ENCODE measurements at regions not wholly inside any gene's neighbourhood (a gene's known extent, or its start where the extent isn't known, plus 50 kb on each side); places are given as distances from the start of the nearest gene placed in this dataset.
"Not testable (repeated sequence)": the region's sequence is repeated elsewhere in the genome, so short reads cannot be mapped to it uniquely, and the experiment has no call there.

DNA sequence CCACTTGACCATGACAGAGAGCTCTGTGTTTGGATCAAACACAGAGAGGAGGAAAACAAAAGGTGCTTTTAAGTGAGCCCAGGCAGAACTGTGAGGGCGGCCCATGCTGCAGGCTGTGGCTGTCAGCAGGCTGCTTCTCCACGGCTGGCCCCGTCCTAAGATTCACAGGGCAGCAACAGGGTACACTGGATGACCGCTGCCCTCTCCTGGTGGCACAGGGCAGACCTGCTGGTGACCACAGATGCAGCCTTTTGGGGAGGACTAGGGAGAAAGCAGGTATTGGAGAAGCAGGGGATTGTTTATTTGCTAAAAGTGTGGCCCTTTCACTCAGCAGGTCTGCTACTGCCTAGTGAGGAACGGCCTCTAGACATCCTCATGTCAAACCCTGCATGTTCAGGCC, 183.7 kb downstream of the ADRA2C start:
- TF ChIP-seq, protein P1, sequence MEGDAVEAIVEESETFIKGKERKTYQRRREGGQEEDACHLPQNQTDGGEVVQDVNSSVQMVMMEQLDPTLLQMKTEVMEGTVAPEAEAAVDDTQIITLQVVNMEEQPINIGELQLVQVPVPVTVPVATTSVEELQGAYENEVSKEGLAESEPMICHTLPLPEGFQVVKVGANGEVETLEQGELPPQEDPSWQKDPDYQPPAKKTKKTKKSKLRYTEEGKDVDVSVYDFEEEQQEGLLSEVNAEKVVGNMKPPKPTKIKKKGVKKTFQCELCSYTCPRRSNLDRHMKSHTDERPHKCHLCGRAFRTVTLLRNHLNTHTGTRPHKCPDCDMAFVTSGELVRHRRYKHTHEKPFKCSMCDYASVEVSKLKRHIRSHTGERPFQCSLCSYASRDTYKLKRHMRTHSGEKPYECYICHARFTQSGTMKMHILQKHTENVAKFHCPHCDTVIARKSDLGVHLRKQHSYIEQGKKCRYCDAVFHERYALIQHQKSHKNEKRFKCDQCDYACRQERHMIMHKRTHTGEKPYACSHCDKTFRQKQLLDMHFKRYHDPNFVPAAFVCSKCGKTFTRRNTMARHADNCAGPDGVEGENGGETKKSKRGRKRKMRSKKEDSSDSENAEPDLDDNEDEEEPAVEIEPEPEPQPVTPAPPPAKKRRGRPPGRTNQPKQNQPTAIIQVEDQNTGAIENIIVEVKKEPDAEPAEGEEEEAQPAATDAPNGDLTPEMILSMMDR (IDR thresholded peaks at IDR 0.05; ENCODE audit: low read depth, low read length, missing control alignments): peak; percentile 8
- DNase-seq (ENCODE audit: low read depth); H3K4me3 ChIP-seq (ENCODE audit: low read depth, low read length): not testable (repeated sequence)

DNA sequence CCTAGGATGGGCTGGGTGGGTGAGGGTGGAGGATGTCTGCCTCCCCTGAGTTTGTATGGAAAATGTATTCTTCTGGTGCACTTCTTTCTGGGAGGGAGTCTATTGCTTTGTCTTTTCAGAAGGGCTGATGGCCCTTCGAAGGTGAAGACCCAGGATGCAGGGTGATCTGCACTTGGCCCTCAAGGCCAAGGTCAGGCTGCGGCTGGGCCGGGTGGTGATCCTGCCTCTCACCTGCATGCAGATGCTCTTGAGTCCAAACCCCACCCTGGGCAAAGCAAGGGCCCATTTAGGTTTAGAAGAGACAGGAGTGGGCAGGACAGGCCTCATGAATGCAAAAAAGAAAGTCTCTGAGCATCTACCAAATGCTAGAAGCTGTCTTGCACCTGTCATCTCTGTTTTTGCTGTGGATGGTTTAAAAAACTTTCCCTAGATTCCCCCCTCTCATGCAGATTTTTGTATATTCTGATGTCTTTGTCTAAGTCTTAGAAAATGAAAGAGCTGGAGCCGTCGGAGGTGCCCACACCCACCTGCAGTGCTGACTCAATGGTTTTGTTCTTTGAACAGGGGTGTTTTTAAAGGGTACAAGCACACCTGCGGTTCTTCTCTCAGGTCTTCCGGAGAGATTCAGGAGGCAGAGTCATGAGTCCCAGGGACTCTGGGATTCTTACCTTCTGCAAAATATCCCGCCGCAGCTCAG, 186.4 kb downstream of the ADRA2C start:
- not testable (repeated sequence) for DNase-seq (ENCODE audit: low read depth); H3K4me3 ChIP-seq (ENCODE audit: low read depth, low read length)

DNA sequence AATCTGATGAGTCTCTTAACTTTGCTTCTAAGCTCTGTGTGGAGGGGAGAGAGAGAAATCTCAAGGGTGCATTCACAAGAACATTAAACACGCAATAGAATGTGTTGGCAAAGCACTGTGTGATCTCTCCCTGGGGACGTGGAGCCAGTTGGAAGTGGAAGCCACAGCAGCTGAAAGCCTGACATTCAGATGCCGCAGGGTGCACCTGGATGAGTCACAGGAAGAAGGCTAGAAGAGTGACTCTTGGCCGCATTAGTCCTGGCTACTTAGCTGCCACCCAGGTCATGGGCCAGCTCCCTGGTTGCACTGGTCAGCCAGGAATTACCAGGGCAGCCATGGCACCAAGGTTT, 186.9 kb downstream of the ADRA2C start:
- DNase-seq (ENCODE audit: low read depth); H3K4me3 ChIP-seq (ENCODE audit: low read depth, low read length): not testable (repeated sequence)

DNA sequence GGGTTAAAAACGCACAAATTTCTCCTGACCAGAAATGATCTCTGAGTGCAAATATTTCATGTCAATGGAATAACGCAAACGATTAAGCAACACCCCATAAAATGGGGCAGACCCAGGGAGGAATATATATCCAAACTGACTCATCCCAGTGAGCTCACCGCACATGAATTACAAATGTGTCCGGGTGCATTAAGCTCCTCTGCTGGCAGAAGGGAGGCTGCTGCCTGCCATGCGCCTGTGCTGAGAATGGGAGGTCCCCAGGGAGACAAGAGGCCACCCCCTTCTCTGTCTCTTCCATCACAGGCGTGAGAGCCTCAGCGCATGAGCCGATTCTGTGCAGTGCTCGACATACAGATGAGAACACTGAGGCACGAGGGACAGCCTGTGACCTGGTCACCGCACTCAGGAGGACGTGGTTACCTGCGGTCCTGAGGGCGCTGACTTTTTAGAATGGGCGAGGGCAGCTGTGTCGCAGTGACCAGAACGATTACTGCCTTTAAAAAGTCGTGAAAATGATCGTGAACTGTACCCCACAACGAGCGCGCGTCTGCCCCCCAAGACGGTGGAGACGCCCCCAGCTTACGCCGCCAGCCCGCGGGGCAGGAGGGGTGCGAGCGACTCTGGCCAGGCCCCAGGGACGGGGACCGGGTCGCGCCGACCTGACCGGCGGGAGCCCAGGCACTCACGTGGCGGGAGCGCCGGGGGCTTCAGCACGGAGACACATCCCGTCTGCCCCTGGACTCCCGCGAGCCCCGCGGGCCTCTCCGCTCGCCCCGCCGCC, 188.5 kb downstream of the ADRA2C start:
- peak; percentile 42 for DNase-seq (ENCODE audit: low read depth)
- H3K4me3 ChIP-seq (ENCODE audit: low read depth, low read length): peak overlapping the region; percentile 74

DNA sequence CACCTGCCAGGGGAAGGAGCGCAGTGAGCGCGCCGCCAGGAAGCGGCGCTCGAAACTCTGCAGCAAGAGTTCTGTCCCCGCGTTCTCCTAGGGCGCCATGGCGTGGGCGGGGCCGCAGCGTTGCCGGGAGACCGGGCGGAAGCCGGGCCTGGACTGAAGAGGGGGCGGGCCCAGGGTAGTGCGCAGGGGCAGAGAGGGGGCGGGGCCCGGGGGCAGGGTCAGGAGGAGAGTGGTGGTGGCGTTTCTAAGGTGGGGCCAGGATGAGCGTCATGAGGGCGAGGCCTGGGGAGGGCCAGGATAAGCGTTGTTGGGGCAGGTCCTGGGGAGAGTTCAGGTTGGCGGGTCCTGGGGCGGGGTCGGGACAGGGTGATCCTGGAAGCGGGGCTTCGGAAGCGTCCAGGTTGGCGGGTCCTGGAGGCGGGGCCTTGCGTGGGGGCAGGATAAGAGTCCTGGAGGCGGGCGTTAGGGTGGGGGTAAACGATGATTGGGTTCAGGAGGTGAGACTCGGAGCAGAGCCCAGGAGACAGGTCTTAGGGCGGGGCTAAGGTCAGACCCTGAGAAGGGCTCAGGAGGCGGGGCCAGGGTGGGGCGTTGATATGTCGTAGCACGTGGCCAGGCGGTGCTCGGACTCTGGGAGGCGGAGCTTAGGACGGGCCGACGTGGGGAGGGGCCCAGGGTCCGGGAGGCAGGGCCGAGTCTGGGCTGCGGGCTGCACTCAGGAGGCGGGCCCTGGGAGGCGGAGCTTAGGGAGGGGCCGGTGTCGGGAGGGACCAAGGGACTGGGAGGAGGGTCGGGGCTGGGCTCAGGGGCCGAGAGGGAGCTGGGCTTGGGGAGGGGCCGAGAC, 189.4 kb downstream of the ADRA2C start:
- peak overlapping the region; percentile 74 for H3K4me3 ChIP-seq (ENCODE audit: low read depth, low read length)
- peak; percentile 95 for DNase-seq (ENCODE audit: low read depth)

DNA sequence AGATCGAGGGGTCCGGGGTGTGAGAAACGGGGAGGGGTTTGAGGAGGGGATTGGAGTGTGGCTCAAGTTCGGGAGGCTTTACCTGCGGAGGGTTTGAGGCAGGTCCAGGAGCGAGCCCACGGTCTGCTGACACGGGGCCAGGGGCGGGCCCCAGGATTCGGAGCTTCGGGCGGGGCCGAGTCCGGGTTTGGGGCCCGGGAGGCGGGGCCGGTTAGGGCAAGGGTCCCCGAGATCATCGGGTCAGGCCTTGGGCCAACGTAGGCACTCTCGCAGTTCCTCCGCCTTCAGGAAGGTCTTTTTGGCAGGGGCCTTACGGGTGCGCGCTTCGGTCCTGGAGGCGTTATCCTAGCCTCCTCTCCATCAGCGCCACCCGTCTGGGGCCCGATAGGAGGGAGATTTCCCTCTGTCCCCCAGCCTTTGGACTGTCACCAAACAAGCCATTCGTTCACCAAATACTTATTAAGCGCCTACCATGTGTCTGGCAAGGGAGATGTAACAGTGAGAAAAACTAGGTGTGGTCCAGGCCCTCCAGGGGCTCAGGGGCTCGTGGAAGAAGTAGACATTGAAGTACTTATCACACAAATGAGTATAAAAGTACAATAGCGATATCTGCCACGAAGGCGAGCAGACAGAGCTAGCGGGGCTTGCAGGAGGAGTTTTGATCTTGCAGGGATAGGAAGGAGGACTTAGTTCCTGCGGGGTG, 190.1 kb downstream of the ADRA2C start:
- DNase-seq (ENCODE audit: low read depth): not testable (repeated sequence)
- H3K4me3 ChIP-seq (ENCODE audit: low read depth, low read length): peak overlapping the region; percentile 51

DNA sequence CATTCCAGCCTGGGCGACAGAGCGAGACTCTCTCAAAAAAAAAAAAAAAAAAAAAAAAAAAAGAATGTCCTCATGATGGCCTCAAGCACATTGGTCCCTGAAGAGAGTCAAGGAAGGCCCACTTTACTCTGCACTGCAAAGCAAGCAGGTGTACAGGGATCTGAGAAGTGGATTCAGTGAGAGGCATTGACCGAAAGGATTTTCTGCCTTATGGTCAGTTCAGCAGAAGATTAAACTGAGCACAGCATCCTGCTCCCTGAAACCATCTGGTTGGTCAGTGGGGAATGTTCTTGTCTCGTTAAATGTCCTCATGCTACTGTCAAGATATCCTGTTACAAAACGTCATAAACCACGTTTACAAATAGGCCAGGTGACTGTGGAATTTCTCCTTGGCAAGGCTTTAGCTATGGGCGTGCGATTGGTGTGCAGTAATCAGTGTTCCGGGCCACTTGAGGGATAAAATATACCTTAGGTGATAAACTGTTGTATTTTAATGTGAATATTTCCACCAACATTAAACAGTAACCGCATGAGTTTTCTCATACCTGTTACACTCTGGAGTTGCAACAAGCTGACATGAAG, 195.0 kb downstream of the ADRA2C start:
- DNase-seq (ENCODE audit: low read depth); H3K4me3 ChIP-seq (ENCODE audit: low read depth, low read length): not testable (repeated sequence)

DNA sequence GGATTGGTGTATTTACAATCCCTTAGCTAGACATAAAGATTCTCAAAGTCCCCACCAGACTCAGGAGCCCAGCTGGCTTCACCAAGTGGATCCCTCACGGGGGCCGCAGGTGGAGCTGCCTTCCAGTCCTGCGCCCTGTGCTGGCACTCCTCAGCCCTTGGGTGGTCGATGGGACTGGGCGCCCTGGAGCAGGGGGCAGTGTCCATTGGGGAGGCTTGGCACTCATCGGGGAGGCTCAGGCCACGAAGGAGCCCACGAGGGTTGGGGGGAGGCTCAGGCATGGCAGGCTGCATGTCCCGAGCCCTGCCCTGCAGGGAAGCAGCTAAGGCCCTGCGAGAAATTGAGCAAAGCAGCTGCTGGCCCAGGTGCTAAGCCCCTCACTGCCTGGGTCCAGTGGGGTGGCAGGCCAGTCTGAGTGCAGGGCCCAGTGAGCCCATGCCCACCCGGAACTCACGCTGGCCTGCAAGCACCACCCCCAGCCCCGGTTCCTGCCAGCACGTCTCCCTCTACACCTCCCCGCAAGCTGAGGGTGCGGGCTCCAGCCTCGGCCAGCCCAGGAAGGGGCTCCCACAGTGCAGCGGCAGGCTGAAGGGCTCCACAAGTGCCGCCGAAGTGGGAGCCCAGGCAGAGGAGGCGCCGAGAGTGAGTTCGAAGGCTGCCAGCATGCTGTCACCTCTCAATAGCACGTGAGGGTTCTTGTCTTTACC, 198.5 kb downstream of the ADRA2C start:
- DNase-seq (ENCODE audit: low read depth); H3K4me3 ChIP-seq (ENCODE audit: low read depth, low read length): not testable (repeated sequence)

DNA sequence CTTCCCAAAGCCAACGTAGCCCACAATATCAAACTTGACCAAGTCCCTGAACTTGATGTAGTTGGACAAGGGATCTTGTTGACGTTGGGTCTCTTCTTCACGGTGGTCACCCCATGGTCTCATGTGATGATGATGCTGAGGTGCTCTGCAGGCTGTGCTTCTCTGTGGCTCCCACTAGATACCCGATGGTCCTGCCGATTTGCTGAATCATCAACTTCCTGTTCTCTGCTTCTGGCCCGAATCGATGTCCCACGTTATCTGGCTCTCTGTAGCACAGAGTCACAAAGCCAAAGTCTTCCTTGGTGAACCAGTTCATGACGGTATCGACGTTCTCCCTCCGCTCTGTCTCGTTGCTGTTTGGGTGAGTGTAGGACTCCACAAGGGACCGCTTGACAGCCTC, 201.0 kb downstream of the ADRA2C start:
- not testable (repeated sequence) for DNase-seq (ENCODE audit: low read depth); H3K4me3 ChIP-seq (ENCODE audit: low read depth, low read length)

DNA sequence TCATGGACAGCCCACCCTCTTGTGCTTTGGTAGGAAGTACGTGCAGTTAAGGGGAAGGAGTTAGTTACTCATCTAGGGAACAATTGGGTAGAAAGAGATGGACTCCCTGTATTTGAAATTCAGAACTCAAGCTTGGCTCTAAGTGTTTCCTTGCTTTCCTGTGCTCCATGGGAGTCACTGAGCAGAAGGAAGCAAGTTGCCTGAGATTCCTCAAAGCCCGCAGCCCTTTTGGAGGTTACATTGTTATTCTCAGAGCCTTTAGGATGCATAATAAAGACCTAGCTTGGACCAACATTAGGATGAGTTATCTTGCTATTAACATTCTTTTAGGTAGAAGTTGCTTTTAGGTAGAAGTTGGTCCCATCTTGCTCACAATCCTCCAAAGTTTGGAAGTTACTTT, 206.4 kb downstream of the ADRA2C start:
- not testable (repeated sequence) for H3K4me3 ChIP-seq (ENCODE audit: low read depth, low read length); DNase-seq (ENCODE audit: low read depth)

DNA sequence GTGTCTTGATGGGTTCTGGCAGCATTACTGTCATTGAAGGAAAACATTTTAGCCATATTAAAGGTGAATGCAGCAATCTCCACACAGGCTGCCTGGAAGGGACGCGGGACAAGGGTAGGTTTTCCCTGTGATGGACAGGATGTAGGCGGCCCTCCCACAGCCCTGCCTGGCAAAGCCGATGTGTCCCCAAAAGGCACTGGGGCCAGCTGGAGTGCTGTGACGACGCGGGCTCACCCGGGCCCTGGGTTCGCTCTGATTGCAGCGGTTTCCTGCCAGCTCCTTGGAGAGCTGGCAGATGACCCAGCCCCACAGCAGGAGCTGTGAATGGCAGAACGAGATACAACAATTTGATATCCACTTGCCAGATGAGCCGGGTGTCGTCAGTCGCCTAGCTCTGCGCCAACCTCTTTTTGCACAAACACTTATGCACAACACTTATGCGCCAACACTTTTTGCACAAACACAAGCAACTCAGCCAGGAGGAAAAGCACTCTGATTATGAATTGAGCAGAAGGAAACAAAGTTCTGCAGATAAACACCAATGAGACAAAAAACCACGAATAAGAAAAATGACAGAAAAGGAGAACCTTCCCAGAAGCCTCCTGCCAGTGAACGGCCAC, 207.5 kb downstream of the ADRA2C start:
- not testable (repeated sequence) for DNase-seq (ENCODE audit: low read depth); H3K4me3 ChIP-seq (ENCODE audit: low read depth, low read length)

DNA sequence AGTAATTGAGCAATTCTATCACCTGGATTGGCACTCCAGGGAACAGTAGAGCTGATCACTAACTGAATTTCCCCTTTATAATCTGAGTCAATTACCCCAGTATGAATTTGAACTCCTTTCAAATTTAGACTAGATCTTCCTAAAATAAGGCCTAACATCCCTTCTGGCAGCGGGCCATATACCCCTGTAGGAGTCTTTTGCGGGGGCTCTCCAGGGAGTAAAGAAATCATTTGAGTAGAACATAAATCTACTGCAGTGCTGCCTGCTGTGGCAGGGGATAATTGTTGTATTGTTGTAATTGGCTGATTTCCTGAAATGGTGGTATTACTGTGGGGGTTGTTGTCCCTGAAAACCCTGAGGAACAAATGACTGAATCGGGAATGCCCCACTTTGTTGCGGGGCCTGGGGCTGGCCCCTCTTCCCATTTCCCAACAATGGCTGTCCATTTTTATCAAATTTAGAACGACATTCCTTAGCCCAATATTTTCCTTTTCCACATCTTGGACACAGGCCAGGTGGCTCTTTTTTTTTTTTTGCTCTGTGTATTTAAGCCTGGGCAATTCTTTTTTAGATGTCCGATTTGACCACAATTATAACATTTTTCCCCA, 217.4 kb downstream of the ADRA2C start:
- not testable (repeated sequence) for H3K4me3 ChIP-seq (ENCODE audit: low read depth, low read length); DNase-seq (ENCODE audit: low read depth)

DNA sequence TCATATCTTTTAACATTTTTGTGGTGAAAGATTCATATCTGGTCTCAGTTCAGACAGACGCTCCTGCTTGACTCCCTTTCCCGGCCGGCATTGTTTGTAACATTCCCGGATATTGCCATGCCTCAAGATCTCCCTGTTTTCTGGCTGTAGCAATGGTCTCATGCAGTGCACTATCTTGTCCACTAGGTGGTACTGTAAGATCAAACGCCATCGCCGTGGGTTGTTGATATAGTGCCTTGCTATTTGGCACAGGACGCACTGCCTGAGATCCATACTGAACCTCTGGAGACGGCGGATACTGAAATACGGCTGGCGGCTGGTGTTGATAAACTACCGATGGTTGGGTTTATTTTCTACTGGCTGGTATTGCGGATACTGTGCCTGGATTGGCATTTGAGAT, 218.6 kb downstream of the ADRA2C start:
- H3K4me3 ChIP-seq (ENCODE audit: low read depth, low read length); DNase-seq (ENCODE audit: low read depth): not testable (repeated sequence)

DNA sequence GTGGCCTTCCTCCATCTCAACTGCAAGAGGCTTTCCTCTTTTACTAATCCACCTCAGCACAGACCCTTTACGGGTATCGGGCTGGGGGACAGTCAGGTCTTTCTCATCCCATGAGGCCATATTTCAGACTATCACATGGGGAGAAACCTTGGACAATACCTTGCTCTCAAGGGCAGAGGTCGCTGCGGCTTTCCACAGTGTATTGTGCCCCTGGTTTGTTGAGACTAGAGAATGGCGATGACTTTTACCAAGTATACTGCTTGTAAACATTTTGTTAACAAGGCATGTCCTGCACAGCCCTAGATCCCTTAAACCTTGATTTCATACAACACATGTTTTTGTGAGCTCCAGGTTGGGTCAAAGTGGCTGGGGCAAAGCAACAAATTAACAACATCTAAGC, 220.2 kb downstream of the ADRA2C start:
- not testable (repeated sequence) for DNase-seq (ENCODE audit: low read depth); H3K4me3 ChIP-seq (ENCODE audit: low read depth, low read length)

DNA sequence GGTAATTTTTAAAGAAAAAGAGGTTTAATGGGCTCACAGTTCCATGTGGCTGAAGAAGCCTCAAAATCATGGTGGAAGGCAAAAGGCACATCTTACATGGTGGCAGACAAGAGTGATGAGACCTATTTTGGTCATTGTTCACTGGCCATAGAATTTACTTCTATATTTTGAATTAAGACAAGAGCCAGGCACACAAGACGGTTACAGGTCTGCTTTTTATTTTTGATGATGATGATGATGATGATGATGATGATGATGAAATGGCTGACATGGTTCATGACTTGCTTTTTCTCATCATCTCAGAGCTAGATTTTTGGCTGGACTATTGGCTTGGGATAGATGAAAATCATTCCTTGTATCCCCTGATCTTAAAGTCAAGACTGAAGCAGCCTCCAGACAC, 229.3 kb downstream of the OTOP1 start:
- H3K4me3 ChIP-seq (ENCODE audit: low read depth, low read length): not testable (repeated sequence)

DNA sequence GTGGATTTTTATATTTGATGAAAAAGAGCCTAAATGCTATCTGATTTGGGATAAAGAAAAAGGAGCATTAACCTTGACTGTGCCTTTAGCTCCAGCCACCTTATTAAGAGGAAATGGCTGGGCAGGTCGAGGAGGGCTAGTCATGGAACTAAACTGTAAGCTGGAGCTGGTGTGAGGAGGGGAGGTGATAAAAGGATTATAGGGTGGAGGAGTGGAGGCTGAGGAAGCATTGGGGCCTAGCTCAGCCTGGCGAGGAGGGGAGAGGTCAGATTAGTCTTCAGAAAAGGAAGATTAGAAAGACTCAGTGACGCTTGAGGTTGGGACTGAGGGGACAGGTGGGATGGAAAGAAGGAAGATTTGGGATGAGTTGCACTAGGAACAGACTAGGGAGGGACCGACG, 222.7 kb downstream of the OTOP1 start:
- H3K4me3 ChIP-seq (ENCODE audit: low read depth, low read length); DNase-seq (ENCODE audit: low read depth): not testable (repeated sequence)

More for the DNA sequence above, 229.3 kb downstream of the OTOP1 start:
- DNase-seq (ENCODE audit: low read depth): not testable (repeated sequence)
